ENCODE measurements at regions not wholly inside any gene's neighbourhood (a gene's known extent, or its start where the extent isn't known, plus 50 kb on each side); places are given as distances from the start of the nearest gene placed in this dataset.

DNA sequence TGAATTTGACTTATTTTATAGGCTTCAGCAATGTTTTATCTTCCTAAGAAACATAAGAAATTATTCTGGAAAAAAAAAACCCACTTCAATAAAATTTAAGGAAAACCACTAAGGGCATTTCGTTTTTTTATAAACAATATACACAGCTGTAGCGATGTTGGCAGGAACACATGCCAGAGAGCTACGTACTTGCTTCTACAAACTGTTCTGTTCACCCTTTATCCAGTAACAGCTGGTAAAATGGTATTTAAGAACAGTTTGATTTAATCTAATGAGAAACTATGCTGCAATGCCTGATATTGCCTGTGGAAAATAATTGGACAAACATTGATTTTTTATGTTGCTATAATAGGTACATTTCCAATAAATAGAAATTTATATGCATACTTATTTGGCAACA lies 137.2 kb upstream of the DACH1 start:
- DNase-seq (ENCODE audit: low read depth, low spot score), result peak; percentile 4

DNA sequence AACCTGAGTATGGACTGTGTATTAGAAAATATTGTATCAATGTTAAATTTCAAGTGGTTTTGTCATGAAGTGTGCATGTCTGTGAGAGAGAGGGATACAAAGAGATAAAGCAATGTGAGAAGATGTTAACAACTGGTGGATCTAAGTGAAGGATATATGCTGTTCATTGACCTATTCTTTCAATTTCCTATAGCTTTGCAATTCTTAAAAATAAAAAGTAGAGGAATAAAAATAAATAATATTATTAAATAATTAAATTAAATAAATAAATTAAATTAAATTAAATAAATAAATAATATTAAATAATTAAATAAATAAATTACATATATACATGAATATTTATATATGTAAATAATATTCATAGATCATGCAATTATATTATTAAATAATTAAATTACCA lies 131.2 kb upstream of the DACH1 start:
- no peak for DNase-seq (ENCODE audit: low read depth, low spot score)

DNA sequence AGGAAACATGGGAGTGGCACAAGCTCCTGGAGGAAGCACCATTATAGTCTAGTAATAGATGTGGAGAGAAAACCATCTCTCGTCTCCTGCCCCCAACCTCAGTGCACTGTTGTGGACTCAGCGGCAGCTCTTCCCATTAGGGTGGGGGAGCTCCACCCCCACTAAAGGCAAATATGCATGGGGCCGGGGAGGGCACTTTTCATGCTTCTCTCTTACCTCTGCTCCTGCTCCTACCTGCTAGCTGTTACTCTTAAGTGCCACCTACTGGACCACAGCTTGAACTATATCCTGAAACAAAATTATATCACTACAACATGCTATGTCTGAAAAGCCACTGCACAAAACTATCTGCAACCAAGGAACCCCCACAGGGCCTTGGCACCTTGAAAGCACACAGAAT lies 112.6 kb upstream of the DACH1 start:
- peak; percentile 16 for DNase-seq (ENCODE audit: low read depth, low spot score)

DNA sequence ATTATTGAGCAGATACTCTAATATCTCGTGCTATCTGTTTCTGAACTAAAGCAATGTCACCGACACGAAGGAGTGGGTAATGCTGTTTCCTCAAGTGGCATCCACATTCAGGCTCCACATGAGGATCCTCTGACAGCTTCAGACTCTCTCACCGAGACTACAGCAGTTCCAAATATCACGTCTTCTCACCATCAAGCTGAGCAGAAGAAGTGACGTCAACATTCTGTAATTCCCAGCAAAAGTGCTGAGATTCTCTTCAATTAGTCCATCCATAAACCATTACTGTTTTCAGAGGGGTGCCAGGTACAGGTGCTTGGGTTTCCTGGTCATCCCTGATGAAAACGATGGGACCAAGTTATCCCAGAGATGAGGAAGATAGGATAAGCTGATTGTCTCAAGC lies 110.0 kb upstream of the DACH1 start:
- DNase-seq (ENCODE audit: low read depth, low spot score), result no peak

DNA sequence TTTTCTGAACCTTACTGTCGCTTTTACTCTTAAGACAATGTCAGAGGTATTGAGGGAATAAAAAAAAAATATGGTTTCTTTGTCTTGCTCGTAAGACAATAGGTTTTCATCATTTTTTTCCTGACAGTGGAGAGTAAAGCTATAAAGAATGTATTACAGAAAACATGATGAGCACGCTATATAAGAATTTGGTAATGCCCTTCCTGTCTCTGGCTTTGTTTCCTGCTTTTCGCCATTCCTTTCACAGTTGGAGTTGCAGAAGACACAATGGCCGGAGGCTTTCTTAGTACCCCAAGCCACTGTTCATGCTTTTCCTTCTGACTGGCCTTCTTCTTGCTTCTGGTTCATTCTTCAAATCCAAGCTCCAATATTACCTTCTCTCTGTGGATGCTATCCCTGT lies 101.0 kb upstream of the DACH1 start:
- DNase-seq (ENCODE audit: low read depth, low spot score), result peak; percentile 5

DNA sequence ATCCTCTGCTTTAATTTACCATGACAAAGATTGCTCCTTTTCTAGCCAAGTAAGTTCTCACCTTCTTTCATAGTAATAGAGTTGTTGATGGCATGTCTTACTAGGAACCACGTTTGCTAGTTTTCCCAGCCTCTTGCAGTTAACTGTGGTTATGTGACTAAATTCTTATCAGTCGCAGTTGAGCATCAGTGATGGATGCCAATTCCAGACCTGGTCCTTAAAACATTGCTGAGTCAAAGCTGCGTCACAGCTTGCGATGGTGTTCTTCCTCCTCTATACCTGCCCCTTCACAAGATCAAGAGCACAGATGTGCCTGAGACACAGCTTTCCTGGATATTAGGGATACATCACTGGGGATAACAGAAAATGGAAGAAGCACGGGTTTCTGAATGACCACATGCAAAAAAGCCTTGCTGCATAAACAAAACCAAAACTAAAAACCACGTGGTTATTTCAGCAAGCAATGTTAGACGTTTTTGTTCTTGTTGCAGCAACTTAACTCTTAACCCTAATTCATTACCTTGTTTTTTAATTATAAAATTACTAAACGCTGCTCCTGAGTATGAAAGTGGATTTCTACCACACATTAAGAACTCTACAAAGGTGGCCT lies 97.6 kb upstream of the DACH1 start:
- peak; percentile 16 for DNase-seq (ENCODE audit: low read depth, low spot score)

DNA sequence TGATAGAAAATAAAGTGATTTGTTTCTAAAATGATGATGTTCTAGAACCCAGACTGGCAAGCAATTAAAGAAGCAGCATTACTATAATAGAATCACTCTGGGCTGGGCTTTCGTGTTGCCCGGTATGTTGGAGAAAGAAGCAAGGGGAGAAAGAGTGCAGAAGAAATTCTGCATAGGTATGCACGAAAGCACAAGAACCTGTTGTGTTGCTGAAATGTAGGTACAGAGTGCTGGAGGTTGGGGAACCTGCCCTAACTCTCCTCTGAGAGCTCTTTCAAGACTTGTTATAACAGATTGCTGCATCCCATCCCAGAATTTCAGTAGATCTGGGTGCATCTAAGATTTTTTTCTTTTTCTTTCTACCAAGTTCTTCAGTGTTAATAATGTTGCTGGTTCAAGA lies 95.7 kb upstream of the DACH1 start:
- DNase-seq (ENCODE audit: low read depth, low spot score), result no peak

DNA sequence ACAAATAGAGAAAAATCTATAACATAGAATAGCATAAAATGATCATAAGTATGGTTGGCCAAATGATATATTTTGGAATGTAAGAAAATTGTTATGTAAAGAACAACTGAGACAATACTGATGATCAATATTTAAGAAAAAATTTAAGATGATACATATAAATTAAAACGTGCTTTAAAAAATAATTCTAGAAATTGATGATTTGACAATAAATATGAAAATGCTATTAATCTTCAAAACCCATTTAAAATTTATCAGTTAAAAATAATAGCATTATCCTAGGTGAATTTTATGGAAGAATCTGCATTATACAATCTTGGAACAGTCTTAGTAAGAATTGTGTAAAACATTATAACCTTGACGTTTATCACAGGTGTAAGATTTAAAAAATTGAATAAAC lies 95.1 kb upstream of the DACH1 start:
- no peak for DNase-seq (ENCODE audit: low read depth, low spot score)

DNA sequence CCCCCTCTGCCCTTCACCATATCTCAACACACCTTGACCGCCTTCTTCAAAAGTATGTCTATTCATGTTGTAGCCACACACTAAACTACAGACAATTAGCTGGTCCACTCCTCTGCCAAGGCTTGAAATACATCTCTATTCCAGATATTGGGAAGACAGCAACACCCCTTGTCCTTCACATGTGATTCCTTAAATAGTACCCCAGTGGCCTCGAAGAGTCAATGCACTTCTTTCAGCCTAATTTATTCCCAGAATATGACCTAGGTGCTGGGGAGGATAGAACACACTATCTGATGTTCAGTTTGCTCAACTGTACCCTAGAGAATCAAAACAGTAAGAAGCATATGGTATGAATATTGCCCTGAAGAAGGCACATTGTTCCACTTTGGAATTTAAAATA lies 82.4 kb upstream of the DACH1 start:
- DNase-seq (ENCODE audit: low read depth, low spot score), result no peak

DNA sequence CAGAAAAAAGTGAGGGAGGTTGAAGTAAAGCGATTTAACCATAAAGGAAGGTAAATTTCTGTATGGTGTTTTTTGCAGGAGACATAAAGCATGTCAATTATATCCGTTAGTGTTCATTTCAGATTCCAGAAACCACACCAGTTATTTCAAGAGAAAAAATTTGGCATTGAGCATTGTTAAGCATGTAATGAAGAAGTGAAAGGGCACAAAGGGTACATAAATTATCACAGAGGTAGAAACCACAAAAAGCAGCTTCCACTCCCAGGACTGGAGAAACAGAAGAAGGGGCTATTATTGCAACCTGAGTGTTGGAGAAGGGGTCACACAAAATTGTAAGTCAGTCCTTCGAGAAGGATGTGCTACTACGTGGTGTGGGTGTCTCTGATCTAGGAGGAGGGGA lies 72.2 kb upstream of the DACH1 start:
- DNase-seq (ENCODE audit: low read depth, low spot score), result no peak

DNA sequence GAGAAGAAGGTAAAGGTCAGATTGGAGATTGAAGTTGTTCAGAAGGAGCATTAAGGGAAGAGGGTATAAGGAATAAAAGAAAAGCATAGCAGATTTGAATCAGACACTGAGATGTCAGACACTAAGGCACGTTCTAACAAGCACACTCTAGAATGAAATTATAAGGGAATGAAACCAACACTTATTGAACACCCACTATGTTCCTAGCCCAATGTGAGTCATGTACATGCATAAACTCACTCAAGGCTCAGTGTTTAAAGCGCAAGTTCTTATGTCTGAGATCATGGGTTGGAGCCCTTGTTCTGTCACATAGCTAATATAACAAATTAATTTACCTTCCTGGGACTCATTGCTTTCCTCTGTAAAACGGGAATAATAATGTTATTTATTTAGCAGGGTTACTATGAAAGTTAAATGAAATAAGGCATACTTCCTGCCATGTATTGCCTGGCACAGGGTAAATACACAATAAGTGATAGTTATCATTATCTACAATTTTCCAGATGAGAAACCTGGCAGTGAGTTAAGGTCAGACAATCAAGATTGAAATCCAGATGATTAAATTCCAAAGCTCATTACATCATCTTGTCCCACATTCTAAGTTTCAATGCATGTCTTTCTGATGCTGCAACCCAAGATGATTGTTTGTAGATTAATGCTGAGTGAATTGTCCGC lies 68.3 kb upstream of the DACH1 start:
- DNase-seq (ENCODE audit: low read depth, low spot score), result no peak

DNA sequence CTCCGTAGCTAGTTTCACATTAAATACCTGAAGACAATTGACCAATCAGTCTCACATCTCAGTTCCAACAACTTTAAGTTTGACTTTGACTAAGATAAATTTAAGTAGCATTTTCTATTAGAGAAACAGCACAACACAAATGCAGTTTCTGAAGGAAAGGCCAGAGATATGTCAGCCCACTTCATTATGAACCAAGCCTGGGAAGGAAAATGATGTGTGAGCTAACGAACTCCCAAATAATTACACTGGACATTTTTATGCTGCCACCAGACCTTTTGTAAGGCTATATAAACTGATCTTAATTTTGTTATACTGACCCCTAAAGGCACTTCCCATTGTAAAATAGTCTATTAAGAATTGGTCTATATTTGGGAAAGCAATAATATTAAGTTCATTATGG lies 57.9 kb upstream of the DACH1 start:
- DNase-seq (ENCODE audit: low read depth, low spot score), result no peak

DNA sequence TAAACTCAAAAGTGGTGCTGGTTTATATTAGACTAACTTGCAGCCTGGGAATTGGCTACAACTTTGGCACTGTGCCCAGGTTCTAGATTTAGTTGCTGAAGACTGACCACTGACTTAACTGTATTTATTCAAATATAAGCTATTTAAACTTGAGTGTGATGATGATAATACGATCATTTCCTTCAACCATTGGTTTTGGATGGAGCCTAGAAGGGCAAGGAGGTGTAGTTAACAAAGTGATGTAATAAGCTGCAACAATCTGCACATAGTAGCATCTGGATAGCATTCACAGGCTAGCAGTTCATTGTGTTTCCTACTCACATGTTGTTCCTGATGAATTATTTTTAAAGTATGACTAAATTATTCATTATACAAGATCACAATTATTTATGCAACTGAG lies 55.2 kb upstream of the DACH1 start:
- DNase-seq (ENCODE audit: low read depth, low spot score), result no peak
